ENCODE measurements at regions not wholly inside any gene's neighbourhood (a gene's known extent, or its start where the extent isn't known, plus 50 kb on each side); places are given as distances from the start of the nearest gene placed in this dataset.

DNA sequence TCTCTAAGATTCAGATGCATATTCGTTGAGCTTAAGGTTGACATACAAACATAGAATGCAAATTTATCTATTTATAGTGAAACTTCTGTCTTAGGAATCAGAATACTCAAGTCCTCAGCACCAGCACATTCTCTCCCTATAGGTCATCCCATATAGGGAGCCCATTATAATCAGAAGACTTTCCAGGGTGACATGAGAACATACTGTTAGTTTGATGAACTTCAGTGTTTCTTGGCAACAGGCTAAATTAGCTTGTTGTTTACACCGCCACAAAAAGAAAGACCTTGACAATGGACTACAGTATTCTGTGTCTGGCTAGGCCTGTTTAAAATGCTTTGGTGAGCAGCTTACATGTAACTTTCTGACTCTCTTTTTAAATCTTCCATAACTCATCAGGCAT is 104.2 kb downstream of the TAF11L14 start:
- no peak for TF ChIP-seq ZSCAN18 (tag by site-specific recombination; IDR thresholded peaks at IDR 0.05)
- no peak for TF ChIP-seq CTCF (tag by site-specific recombination; IDR thresholded peaks at IDR 0.05)
- no peak for TF ChIP-seq ZNF558 (tag by site-specific recombination; IDR thresholded peaks at IDR 0.05)
- TF ChIP-seq, protein P1, sequence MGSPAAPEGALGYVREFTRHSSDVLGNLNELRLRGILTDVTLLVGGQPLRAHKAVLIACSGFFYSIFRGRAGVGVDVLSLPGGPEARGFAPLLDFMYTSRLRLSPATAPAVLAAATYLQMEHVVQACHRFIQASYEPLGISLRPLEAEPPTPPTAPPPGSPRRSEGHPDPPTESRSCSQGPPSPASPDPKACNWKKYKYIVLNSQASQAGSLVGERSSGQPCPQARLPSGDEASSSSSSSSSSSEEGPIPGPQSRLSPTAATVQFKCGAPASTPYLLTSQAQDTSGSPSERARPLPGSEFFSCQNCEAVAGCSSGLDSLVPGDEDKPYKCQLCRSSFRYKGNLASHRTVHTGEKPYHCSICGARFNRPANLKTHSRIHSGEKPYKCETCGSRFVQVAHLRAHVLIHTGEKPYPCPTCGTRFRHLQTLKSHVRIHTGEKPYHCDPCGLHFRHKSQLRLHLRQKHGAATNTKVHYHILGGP (tag by site-specific recombination; IDR thresholded peaks at IDR 0.05), result no peak
- TF ChIP-seq SCRT1 (tag by site-specific recombination; IDR thresholded peaks at IDR 0.05; ENCODE audit: borderline replicate concordance), result no peak
- TF ChIP-seq ZBTB20 (tag by site-specific recombination; IDR thresholded peaks at IDR 0.05), result no peak
- no peak for TF ChIP-seq ZNF354C (tag by site-specific recombination; IDR thresholded peaks at IDR 0.05; ENCODE audit: borderline replicate concordance, low read depth)
- TF ChIP-seq ZNF776 (tag by site-specific recombination; IDR thresholded peaks at IDR 0.05; ENCODE audit: borderline replicate concordance), result no peak
- no peak for TF ChIP-seq ZNF449 (tag by site-specific recombination; IDR thresholded peaks at IDR 0.05)

Measured in HEK293 (cell line).